Retinal pigment epithelial cell (primary cell): ENCODE measurements at regions not wholly inside any gene's neighbourhood (a gene's known extent, or its start where the extent isn't known, plus 50 kb on each side); places are given as distances from the start of the nearest gene placed in this dataset.

Experiments
- DNase-seq: peaks from one replicate; pipeline ENCODE4 v3.0.0-alpha.2; 2010; ENCODE audit warnings: low read depth
- H3K4me3 ChIP-seq: 2 replicates; pipeline ENCODE4 v1.5.1; 2011; ENCODE audit warnings: mild to moderate bottlenecking, low read length, control low read depth, moderate library complexity
- CTCF ChIP-seq: conservative IDR thresholded peaks from 2 replicates; pipeline ENCODE4 v1.5.1; 2011; ENCODE audit warnings: low read depth, low read length, control low read depth, inconsistent platforms

- H3K4me3 ChIP-seq, result no peak overlapping the region
- DNase-seq, result no peak
- no peak for TF ChIP-seq CTCF
Measured at GRCh38 chr1:5580926-5581325, 411.3 kb downstream of the NPHP4 start.

GRCh38 chr1:5579966-5580365, 412.3 kb downstream of the NPHP4 start:
- no peak overlapping the region for H3K4me3 ChIP-seq
- no peak for TF ChIP-seq CTCF
- no peak for DNase-seq

GRCh38 chr1:5578690-5579089, 413.5 kb downstream of the NPHP4 start:
- DNase-seq, result no peak
- H3K4me3 ChIP-seq, result no peak overlapping the region
- no peak for TF ChIP-seq CTCF

GRCh38 chr1:5577255-5578040, 414.8 kb downstream of the NPHP4 start:
- no peak for DNase-seq
- H3K4me3 ChIP-seq, result no peak overlapping the region
- TF ChIP-seq CTCF, result no peak

GRCh38 chr1:5576673-5577065, 415.6 kb downstream of the NPHP4 start:
- TF ChIP-seq CTCF, result no peak
- H3K4me3 ChIP-seq, result no peak overlapping the region
- DNase-seq, result no peak

GRCh38 chr1:5576011-5576672, 416.1 kb downstream of the NPHP4 start:
- DNase-seq, result no peak
- no peak overlapping the region for H3K4me3 ChIP-seq
- TF ChIP-seq CTCF, result no peak
